Lung (tissue), 11 donors: ENCODE measurements at regions not wholly inside any gene's neighbourhood (a gene's known extent, or its start where the extent isn't known, plus 50 kb on each side); places are given as distances from the start of the nearest gene placed in this dataset.

ENCODE experiments used
- ATAC-seq: fragments of 200-7000 bp; cut with Tn5 transposase; one replicate; pipeline ENCODE4 v1.9.1; 2020; ENCODE audit warnings: moderate number of reproducible peaks; ENCODE audit not compliant: insufficient read depth, low FRiP score
- DNase-seq, 3 donors: peaks; one replicate each; pipeline ENCODE4 v3.0.0-alpha.2; 2013 to 2017
- H3K27ac ChIP-seq, 2 donors: one replicate each; pipeline ENCODE4 v1.5.1; 2013; ENCODE audit warnings: mild to moderate bottlenecking in 2 of 2, moderate library complexity in 2 of 2, control low read depth in 1 of 2, inconsistent platforms in 1 of 2, low read depth in 1 of 2, low read length in 1 of 2
- H3K27me3 ChIP-seq, 3 donors: one replicate each; pipeline ENCODE4 v1.5.1; 2013; ENCODE audit warnings: low read length in 2 of 3; ENCODE audit not compliant: control insufficient read depth in 3 of 3, insufficient read depth in 3 of 3
- H3K36me3 ChIP-seq, 4 donors: one replicate each; pipeline ENCODE4 v1.5.1; 2013; ENCODE audit warnings: low read length in 4 of 4, mild to moderate bottlenecking in 1 of 4, moderate library complexity in 1 of 4; ENCODE audit not compliant: control insufficient read depth in 4 of 4, insufficient read depth in 4 of 4
- H3K4me1 ChIP-seq, 5 donors: one replicate each; pipeline ENCODE4 v1.5.1; 2013; ENCODE audit warnings: low read length in 5 of 5, mild to moderate bottlenecking in 2 of 5, moderate library complexity in 1 of 5; ENCODE audit not compliant: control insufficient read depth in 5 of 5, insufficient read depth in 5 of 5
- H3K4me3 ChIP-seq: one replicate; pipeline ENCODE4 v1.5.1; 2013; ENCODE audit warnings: mild to moderate bottlenecking, control low read depth, moderate library complexity
- H3K9ac ChIP-seq, 2 donors: one replicate each; pipeline ENCODE4 v1.5.1; 2013; ENCODE audit warnings: low read length in 2 of 2, control low read depth in 1 of 2; ENCODE audit not compliant: insufficient read depth in 1 of 2
- H3K9me3 ChIP-seq, 4 donors: one replicate each; pipeline ENCODE4 v1.5.1; 2013; ENCODE audit warnings: low read length in 3 of 4, mild to moderate bottlenecking in 1 of 4, moderate library complexity in 1 of 4; ENCODE audit not compliant: control insufficient read depth in 4 of 4, insufficient read depth in 3 of 4
- CTCF ChIP-seq: IDR thresholded peaks from 2 replicates; pipeline ENCODE4 v1.5.1; 2012; ENCODE audit warnings: mild to moderate bottlenecking; ENCODE audit errors: control extremely low read depth, extremely low read depth
- WGBS, 2 donors: extraction: QIAGEN DNeasy Blood & Tissue Kit; methylation state at CpG; one replicate each; pipeline ENCODE4 v1.1.7; 2013; 5-methylcytosine and 5-hydroxymethylcytosine counted together
- donor health status: control.
- donor health status: control.
- donor health status: Bipolar disorder and iron deficiency.
- donor health status: healthy.
- donor health status: DM: yes; HTN: yes; CAD: no.

GRCh38 chrX:42869011-42869410 lies 91.0 kb upstream of the PPP1R2C start:
- no peak overlapping the region for H3K9ac ChIP-seq
- 86 to 89% methylated on average over 3 of the region's 3 CpGs for WGBS, 2 donors
- H3K4me1 ChIP-seq = no peaks in the 10 kb centered on the region
- peaks cover 0 to 7% (median 7%) of the 10 kb centered on the region in 3 donors for H3K27me3 ChIP-seq
- no peaks in the 10 kb centered on the region for H3K9me3 ChIP-seq
- no peak overlapping the region for H3K27ac ChIP-seq
- H3K36me3 ChIP-seq = no peaks in the 10 kb centered on the region
- ATAC-seq (no peak), DNase-seq (no peak)
- TF ChIP-seq CTCF = no peak
- no peak overlapping the region for H3K4me3 ChIP-seq

- H3K27me3 ChIP-seq = peaks cover 0 to 7% (median 7%) of the 10 kb centered on the region in 3 donors
- H3K4me1 ChIP-seq = no peaks in the 10 kb centered on the region
- no peak overlapping the region for H3K4me3 ChIP-seq
- H3K36me3 ChIP-seq = no peaks in the 10 kb centered on the region
- H3K27ac ChIP-seq = no peak overlapping the region
- no peak for TF ChIP-seq CTCF
- no peak overlapping the region for H3K9ac ChIP-seq
- no peak for ATAC-seq
- 65 to 90% methylated on average over 4 of the region's 4 CpGs for WGBS, 2 donors
- DNase-seq = no peak
- no peaks in the 10 kb centered on the region for H3K9me3 ChIP-seq
Observed at GRCh38 chrX:42869659-42870476, 91.9 kb upstream of the PPP1R2C start.

GRCh38 chrX:42886519-42886918 lies 108.6 kb upstream of the PPP1R2C start:
- DNase-seq (no peak), ATAC-seq (no peak)
- Histone ChIP-seq H3K9ac (no peak overlapping the region), H3K4me3 (no peak overlapping the region), H3K4me1 (peaks cover 0 to 4% (median 0%) of the 10 kb centered on the region in 5 donors), H3K27me3 (peaks cover 0 to 16% (median 3%) of the 10 kb centered on the region in 3 donors), H3K9me3 (no peaks in the 10 kb centered on the region), H3K36me3 (no peaks in the 10 kb centered on the region), H3K27ac (no peak overlapping the region)
- no peak for TF ChIP-seq CTCF
